ENCODE measurements at regions not wholly inside any gene's neighbourhood (a gene's known extent, or its start where the extent isn't known, plus 50 kb on each side); places are given as distances from the start of the nearest gene placed in this dataset.

- ATAC-seq (no peak), DNase-seq (ENCODE audit: low spot score) (no peak)
- no peaks in the 10 kb centered on the region for H3K36me3 Mint-ChIP-seq (ENCODE audit: low read depth)
- H3F3A ChIP-seq (replicated peaks; ENCODE audit: low read depth): no peaks in the 10 kb centered on the region
- H3K79me2 ChIP-seq (replicated peaks; ENCODE audit: insufficient read depth): no peaks in the 10 kb centered on the region
- H3K4me1 Mint-ChIP-seq: no peaks in the 10 kb centered on the region
- no peak overlapping the region for H3K4me2 ChIP-seq
- H3K27me3 Mint-ChIP-seq (ENCODE audit: insufficient read depth, low read depth, poor library complexity): no peaks in the 10 kb centered on the region
- no peaks in the 10 kb centered on the region for H3K4me1 ChIP-seq (ENCODE audit: insufficient read depth)
- H3K27ac ChIP-seq (ENCODE audit: low read depth): no peak overlapping the region
- H4K20me1 ChIP-seq (replicated peaks; ENCODE audit: insufficient read depth): no peaks in the 10 kb centered on the region
- no peak overlapping the region for H3K4me3 Mint-ChIP-seq
- no peaks in the 10 kb centered on the region for H3K27me3 ChIP-seq (ENCODE audit: insufficient read depth)
- H3K9me3 Mint-ChIP-seq: no peaks in the 10 kb centered on the region
- TF ChIP-seq ZNF462 (CRISPR knock-in tag; IDR thresholded peaks at IDR 0.05) (no peak), CTCF (conservative IDR thresholded peaks at IDR 0.05; ENCODE audit: low read depth in 2 of 2) (no peak), ZNF114 (CRISPR knock-in tag; IDR thresholded peaks at IDR 0.05) (no peak), JUNB (IDR thresholded peaks at IDR 0.05; ENCODE audit: unreplicated experiment) (no peak), CREB1 (CRISPR knock-in tag; IDR thresholded peaks at IDR 0.05; ENCODE audit: low read depth) (no peak), NANOG (IDR thresholded peaks at IDR 0.05; ENCODE audit: borderline replicate concordance) (no peak), EZH2 (IDR thresholded peaks at IDR 0.05; ENCODE audit: low read depth, unreplicated experiment) (no peak), POLR2AphosphoS5 (IDR thresholded peaks at IDR 0.05; ENCODE audit: low read depth) (no peak), EZH2phosphoT487 (IDR thresholded peaks at IDR 0.05; ENCODE audit: unreplicated experiment) (no peak), STAT1 (IDR thresholded peaks at IDR 0.05; ENCODE audit: unreplicated experiment) (no peak), ZNF331 (CRISPR knock-in tag; IDR thresholded peaks at IDR 0.05; ENCODE audit: low read depth) (no peak)
- TF ChIP-seq, protein P1, sequence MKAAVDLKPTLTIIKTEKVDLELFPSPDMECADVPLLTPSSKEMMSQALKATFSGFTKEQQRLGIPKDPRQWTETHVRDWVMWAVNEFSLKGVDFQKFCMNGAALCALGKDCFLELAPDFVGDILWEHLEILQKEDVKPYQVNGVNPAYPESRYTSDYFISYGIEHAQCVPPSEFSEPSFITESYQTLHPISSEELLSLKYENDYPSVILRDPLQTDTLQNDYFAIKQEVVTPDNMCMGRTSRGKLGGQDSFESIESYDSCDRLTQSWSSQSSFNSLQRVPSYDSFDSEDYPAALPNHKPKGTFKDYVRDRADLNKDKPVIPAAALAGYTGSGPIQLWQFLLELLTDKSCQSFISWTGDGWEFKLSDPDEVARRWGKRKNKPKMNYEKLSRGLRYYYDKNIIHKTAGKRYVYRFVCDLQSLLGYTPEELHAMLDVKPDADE (IDR thresholded peaks at IDR 0.05): no peak
- TF ChIP-seq, protein P2, sequence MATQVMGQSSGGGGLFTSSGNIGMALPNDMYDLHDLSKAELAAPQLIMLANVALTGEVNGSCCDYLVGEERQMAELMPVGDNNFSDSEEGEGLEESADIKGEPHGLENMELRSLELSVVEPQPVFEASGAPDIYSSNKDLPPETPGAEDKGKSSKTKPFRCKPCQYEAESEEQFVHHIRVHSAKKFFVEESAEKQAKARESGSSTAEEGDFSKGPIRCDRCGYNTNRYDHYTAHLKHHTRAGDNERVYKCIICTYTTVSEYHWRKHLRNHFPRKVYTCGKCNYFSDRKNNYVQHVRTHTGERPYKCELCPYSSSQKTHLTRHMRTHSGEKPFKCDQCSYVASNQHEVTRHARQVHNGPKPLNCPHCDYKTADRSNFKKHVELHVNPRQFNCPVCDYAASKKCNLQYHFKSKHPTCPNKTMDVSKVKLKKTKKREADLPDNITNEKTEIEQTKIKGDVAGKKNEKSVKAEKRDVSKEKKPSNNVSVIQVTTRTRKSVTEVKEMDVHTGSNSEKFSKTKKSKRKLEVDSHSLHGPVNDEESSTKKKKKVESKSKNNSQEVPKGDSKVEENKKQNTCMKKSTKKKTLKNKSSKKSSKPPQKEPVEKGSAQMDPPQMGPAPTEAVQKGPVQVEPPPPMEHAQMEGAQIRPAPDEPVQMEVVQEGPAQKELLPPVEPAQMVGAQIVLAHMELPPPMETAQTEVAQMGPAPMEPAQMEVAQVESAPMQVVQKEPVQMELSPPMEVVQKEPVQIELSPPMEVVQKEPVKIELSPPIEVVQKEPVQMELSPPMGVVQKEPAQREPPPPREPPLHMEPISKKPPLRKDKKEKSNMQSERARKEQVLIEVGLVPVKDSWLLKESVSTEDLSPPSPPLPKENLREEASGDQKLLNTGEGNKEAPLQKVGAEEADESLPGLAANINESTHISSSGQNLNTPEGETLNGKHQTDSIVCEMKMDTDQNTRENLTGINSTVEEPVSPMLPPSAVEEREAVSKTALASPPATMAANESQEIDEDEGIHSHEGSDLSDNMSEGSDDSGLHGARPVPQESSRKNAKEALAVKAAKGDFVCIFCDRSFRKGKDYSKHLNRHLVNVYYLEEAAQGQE (IDR thresholded peaks at IDR 0.05; ENCODE audit: unreplicated experiment): no peak
- no peak overlapping the region for H3K4me3 ChIP-seq
- no peak overlapping the region for H2AFZ ChIP-seq
- no peak overlapping the region for H3K27ac Mint-ChIP-seq
- no peaks in the 10 kb centered on the region for H3K9me2 ChIP-seq (ENCODE audit: insufficient read depth)
- H3K36me3 ChIP-seq (ENCODE audit: insufficient read depth): no peaks in the 10 kb centered on the region
Observed at GRCh38 chr14:84125676-84126075, 1404.3 kb upstream of the FLRT2 start.

Measured in GM23338 (cell line).